Gastroesophageal sphincter (tissue), 3 donors: ENCODE measurements at regions not wholly inside any gene's neighbourhood (a gene's known extent, or its start where the extent isn't known, plus 50 kb on each side); places are given as distances from the start of the nearest gene placed in this dataset.

Experiments
- POLR2A ChIP-seq, 2 donors: fragments of 450-650 bp; IDR thresholded peaks; one replicate each; pipeline ENCODE4 v1.6.1; 2017; ENCODE audit warnings: antibody characterized with exemption in 2 of 2, mild to moderate bottlenecking in 2 of 2, moderate library complexity in 1 of 2
- POLR2AphosphoS5 ChIP-seq: sonication (generic); formaldehyde crosslinking; IDR thresholded peaks from one replicate; pipeline ENCODE4 v1.6.1; 2017; ENCODE audit warnings: antibody characterized with exemption
- TF ChIP-seq, protein P1 (sequence below), 4 experiments: fragments of 200-600 bp in 2 of 4; fragments of 450-650 bp in 2 of 4; sonication (generic) in 1 of 4; IDR thresholded peaks; one replicate each; pipeline ENCODE4 v1.5.1; 2017 to 2019; ENCODE audit warnings: antibody characterized with exemption in 4 of 4, mild to moderate bottlenecking in 2 of 4, moderate library complexity in 2 of 4

DNA sequence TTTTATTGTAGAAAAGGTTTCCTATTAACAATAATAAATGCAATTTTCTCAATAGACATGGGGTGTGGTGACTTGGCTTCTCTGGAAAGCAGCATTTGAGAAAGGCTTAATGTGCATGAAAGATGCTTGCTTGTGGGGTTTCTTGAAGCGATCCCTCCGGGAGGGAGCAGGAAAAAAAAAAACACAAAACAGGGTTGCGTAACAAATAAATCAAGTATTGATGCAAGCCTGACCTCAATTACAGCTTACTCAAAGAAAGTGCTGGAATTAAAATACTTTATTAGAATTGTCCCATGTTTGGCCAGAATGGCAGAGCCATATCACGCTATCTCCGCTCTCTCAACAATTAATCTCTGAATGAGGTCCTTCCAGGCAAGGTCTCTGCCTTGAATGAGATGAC is 1612.5 kb downstream of the REEP3 start:
- TF ChIP-seq, protein P1, sequence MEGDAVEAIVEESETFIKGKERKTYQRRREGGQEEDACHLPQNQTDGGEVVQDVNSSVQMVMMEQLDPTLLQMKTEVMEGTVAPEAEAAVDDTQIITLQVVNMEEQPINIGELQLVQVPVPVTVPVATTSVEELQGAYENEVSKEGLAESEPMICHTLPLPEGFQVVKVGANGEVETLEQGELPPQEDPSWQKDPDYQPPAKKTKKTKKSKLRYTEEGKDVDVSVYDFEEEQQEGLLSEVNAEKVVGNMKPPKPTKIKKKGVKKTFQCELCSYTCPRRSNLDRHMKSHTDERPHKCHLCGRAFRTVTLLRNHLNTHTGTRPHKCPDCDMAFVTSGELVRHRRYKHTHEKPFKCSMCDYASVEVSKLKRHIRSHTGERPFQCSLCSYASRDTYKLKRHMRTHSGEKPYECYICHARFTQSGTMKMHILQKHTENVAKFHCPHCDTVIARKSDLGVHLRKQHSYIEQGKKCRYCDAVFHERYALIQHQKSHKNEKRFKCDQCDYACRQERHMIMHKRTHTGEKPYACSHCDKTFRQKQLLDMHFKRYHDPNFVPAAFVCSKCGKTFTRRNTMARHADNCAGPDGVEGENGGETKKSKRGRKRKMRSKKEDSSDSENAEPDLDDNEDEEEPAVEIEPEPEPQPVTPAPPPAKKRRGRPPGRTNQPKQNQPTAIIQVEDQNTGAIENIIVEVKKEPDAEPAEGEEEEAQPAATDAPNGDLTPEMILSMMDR (IDR thresholded peaks at IDR 0.05) = no peak
- TF ChIP-seq POLR2AphosphoS5 = no peak
- no peak for TF ChIP-seq POLR2A (IDR thresholded peaks at IDR 0.05)
